Subcutaneous abdominal adipose tissue (tissue), 5 donors: ENCODE measurements at regions not wholly inside any gene's neighbourhood (a gene's known extent, or its start where the extent isn't known, plus 50 kb on each side); places are given as distances from the start of the nearest gene placed in this dataset.
"Not testable (repeated sequence)": the region's sequence is repeated elsewhere in the genome, so short reads cannot be mapped to it uniquely, and the experiment has no call there.

Experiments used
- H3K27ac ChIP-seq: one replicate; pipeline ENCODE4 v1.7.0; 2013; ENCODE audit warnings: low read depth, mild to moderate bottlenecking, inconsistent platforms, low read length, moderate library complexity
- H3K27me3 ChIP-seq, 5 donors: one replicate each; pipeline ENCODE4 v1.7.0; 2013; ENCODE audit warnings: low read length in 5 of 5, inconsistent platforms in 1 of 5; ENCODE audit not compliant: control insufficient read depth in 5 of 5, insufficient read depth in 4 of 5
- H3K36me3 ChIP-seq, 5 donors: one replicate each; pipeline ENCODE4 v1.7.0; 2013; ENCODE audit warnings: low read length in 5 of 5; ENCODE audit not compliant: control insufficient read depth in 5 of 5, insufficient read depth in 5 of 5
- H3K4me1 ChIP-seq, 5 donors: one replicate each; pipeline ENCODE4 v1.7.0; 2013; ENCODE audit warnings: low read length in 5 of 5, mild to moderate bottlenecking in 3 of 5, moderate library complexity in 1 of 5; ENCODE audit not compliant: control insufficient read depth in 5 of 5, insufficient read depth in 5 of 5
- H3K4me3 ChIP-seq, 5 donors: one replicate each; pipeline ENCODE4 v1.7.0; 2013; ENCODE audit warnings: low read length in 5 of 5, low read depth in 1 of 5
- H3K9ac ChIP-seq, 5 donors: one replicate each; pipeline ENCODE4 v1.7.0; 2013; ENCODE audit warnings: low read length in 5 of 5, mild to moderate bottlenecking in 4 of 5, moderate library complexity in 3 of 5
- H3K9me3 ChIP-seq, 5 donors: one replicate each; pipeline ENCODE4 v1.7.0; 2013; ENCODE audit warnings: low read length in 5 of 5; ENCODE audit not compliant: control insufficient read depth in 5 of 5
- donor health status: healthy.
- donor health status: healthy.
- donor health status: healthy.
- donor health status: healthy.
- donor health status: healthy.

DNA sequence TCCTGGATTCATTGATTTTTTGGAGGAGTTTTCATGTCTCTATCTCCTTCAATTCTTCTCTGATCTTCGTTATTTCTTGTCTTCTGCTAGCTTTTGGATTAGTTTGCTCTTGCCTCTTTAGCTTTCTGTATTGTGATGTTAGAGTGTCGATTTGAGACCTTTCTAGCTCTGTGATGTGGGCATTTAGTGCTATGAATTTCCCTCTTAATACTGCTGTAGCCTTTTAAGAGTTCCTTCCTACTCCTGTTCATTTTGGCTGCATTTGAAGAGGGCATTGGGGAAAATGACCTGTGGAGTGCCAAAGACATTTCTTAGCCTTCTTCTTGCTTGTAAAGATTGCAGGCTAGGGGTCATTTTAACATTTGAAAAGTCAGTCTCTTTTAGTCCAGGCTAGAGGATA lies 463.8 kb upstream of the GCFC2 start:
- peaks cover 2 to 19% (median 9%) of the 10 kb centered on the region in 5 donors for H3K9me3 ChIP-seq
- H3K36me3 ChIP-seq: no peaks in the 10 kb centered on the region
- no peaks in the 10 kb centered on the region for H3K4me1 ChIP-seq
- no peak overlapping the region for H3K27ac ChIP-seq
- no peak overlapping the region for H3K9ac ChIP-seq
- H3K4me3 ChIP-seq: no peak overlapping the region
- no peaks in the 10 kb centered on the region for H3K27me3 ChIP-seq

DNA sequence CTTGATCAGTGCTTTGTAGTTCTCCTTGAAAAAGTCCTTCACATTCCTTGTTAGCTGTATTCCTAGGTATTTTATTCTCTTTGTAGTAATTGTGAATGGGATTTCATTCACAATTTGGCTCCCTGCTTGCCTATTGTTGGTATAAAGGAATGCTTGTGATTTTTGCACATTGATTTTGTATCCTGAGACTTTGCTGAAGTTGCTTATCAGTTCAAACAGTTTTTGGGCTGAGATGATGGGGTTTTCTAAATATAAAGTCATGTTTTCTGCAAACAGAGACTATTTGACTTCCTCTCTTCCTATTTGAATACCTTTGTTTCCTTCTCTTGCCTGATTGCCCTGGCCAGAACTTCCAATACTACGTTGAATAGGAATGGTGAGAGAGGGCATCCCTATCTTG lies 462.5 kb upstream of the GCFC2 start:
- not testable (repeated sequence) for H3K36me3 ChIP-seq, H3K4me3 ChIP-seq, H3K27ac ChIP-seq, H3K27me3 ChIP-seq, H3K9ac ChIP-seq, H3K4me1 ChIP-seq
- peaks cover 2 to 17% (median 8%) of the 10 kb centered on the region in 5 donors for H3K9me3 ChIP-seq

DNA sequence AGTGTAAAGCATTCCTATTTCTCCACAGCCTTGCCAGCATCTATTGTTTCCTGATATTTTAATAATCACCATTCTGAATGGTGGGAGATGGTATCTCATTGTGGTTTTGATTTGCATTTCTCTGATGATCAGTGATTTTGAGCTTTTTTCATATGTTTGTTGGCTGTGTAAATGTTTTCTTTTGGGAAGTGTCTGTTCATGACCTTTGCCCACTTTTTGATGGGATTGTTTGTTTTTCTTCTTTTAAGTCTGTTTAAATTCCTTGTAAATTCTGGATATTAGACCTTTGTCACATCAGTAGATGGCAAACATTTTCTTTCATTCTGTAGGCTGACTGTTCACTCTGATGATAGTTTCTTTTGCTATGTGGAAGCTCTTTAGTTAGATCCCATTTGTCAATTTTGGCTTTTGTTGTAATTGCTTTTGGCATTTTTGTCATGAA lies 461.5 kb upstream of the GCFC2 start:
- not testable (repeated sequence) for H3K36me3 ChIP-seq, H3K27ac ChIP-seq, H3K4me3 ChIP-seq, H3K27me3 ChIP-seq, H3K9ac ChIP-seq, H3K4me1 ChIP-seq
- peaks cover 2 to 15% (median 8%) of the 10 kb centered on the region in 5 donors for H3K9me3 ChIP-seq

DNA sequence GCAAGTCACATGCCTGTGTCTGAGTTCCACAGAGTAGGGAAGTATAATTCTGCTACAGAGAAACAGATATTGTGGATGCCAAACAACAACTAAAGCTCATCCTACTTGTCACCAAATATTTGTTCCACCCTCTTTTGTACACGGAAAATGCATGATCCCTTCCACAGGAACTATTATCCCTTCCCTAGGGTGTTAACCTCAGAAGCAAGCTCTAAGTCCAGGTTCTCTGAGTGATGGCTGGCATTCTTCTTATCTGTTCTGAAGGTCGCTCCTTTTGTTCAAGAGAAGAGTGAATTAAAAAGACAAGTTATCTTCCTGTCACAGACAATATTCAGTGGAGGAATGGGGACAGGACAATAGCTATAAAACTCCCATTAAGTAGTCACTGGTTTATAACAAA lies 460.1 kb upstream of the GCFC2 start:
- no peak overlapping the region for H3K27ac ChIP-seq
- H3K4me3 ChIP-seq: no peak overlapping the region
- peaks cover 2 to 8% (median 7%) of the 10 kb centered on the region in 5 donors for H3K9me3 ChIP-seq
- no peak overlapping the region for H3K9ac ChIP-seq
- no peaks in the 10 kb centered on the region for H3K27me3 ChIP-seq
- H3K4me1 ChIP-seq: no peaks in the 10 kb centered on the region
- no peaks in the 10 kb centered on the region for H3K36me3 ChIP-seq

DNA sequence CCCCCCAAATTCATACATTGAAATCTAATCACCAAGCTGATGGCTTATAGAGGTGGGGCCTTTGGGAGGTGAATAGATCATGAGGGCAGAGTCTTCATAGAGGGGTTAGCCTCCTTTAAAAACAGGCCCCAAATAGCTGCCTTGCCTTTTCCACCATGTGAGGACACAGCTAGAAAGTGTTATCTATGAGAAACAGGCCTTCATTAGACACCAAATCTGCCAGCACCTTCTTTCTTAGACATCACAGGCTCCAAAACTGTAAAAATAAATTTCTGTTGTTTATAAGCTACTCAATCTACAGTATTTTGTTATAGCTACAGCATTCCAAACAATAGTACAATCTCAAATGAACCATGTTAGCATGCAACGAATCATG lies 459.3 kb upstream of the GCFC2 start:
- Histone ChIP-seq H3K36me3 (no peaks in the 10 kb centered on the region), H3K27ac (no peak overlapping the region), H3K4me3 (no peak overlapping the region), H3K4me1 (no peaks in the 10 kb centered on the region), H3K27me3 (no peaks in the 10 kb centered on the region), H3K9me3 (peaks cover 0 to 5% (median 3%) of the 10 kb centered on the region in 5 donors), H3K9ac (no peak overlapping the region)

DNA sequence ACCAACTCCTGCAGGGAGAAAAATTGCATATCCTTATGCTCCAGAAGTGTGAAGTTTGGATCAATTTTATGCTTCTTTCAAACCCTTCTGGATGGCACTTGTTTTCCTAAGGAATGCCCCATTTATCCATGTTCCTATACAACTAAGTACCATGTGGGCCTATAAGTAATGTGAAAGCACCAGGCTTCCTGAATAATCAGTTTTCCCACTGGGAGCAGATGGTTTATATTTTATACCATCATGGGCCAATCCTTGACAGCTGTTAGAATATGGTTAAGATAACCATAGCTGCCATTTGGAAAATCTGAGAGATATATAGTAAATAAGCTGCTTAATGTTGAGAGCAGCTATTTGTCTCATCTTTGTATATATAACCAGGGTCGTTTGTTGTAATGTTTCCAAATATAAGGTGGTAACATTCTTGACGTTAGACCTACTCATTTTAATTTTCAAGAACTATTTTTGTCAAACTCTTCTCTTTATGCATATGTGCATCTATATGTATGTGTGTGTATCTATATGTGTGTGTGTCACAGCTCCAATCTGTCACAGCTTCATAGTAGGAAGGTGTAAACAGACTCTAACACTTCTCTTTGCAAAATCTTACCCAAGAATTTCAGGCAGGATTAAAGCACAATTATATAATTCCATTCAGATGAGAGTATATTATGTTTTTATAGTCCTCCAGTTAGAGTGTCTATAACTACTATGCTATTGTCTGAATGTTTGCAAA lies 458.7 kb upstream of the GCFC2 start:
- no peaks in the 10 kb centered on the region for H3K36me3 ChIP-seq
- H3K9me3 ChIP-seq: peaks cover 0 to 2% (median 0%) of the 10 kb centered on the region in 5 donors
- no peaks in the 10 kb centered on the region for H3K4me1 ChIP-seq
- no peak overlapping the region for H3K27ac ChIP-seq
- no peaks in the 10 kb centered on the region for H3K27me3 ChIP-seq
- no peak overlapping the region for H3K4me3 ChIP-seq
- H3K9ac ChIP-seq: no peak overlapping the region

DNA sequence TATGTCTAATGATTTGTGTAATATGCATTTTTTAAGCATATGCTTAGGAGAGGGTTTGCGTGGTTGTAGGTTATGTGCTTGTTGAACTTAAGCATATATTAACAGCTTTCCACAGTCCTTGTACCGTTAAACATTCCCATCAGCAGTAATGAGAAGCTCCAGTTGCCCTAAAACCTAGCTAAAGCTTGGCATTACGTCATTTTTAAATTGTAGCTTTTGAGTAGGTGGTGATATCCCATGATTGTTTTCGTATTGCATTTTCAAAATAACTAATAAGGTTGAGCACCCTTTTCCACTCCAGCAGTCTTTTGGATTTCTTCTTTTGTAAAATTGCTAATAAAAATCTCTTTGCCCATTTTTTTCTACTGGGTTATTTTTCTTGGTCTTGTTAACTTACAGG lies 453.1 kb upstream of the GCFC2 start:
- Histone ChIP-seq H3K9ac (no peak overlapping the region), H3K27me3 (no peaks in the 10 kb centered on the region), H3K9me3 (no peaks in the 10 kb centered on the region), H3K36me3 (no peaks in the 10 kb centered on the region), H3K27ac (no peak overlapping the region), H3K4me3 (no peak overlapping the region), H3K4me1 (no peaks in the 10 kb centered on the region)

DNA sequence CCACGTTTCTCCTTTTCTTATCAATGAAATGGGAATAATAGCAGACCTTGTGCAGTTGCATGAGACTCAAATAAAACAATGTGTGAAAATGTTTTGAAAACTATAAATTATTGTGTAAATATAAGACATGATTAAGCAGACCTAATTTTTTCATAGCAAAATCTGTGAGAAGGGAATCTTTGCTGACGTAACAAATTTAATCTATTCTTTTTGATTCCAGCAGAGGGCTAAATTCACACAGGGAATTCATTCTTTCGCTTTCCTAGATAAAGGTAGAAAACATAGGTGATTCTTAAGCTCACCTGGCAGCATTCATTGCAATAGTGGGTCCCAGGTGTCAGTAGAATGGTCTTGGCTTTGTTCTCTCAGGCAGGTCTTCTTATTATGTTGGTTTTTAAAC lies 450.0 kb upstream of the GCFC2 start:
- H3K9me3 ChIP-seq: no peaks in the 10 kb centered on the region
- no peaks in the 10 kb centered on the region for H3K4me1 ChIP-seq
- no peaks in the 10 kb centered on the region for H3K36me3 ChIP-seq
- H3K27ac ChIP-seq: no peak overlapping the region
- no peak overlapping the region for H3K9ac ChIP-seq
- no peaks in the 10 kb centered on the region for H3K27me3 ChIP-seq
- H3K4me3 ChIP-seq: no peak overlapping the region

DNA sequence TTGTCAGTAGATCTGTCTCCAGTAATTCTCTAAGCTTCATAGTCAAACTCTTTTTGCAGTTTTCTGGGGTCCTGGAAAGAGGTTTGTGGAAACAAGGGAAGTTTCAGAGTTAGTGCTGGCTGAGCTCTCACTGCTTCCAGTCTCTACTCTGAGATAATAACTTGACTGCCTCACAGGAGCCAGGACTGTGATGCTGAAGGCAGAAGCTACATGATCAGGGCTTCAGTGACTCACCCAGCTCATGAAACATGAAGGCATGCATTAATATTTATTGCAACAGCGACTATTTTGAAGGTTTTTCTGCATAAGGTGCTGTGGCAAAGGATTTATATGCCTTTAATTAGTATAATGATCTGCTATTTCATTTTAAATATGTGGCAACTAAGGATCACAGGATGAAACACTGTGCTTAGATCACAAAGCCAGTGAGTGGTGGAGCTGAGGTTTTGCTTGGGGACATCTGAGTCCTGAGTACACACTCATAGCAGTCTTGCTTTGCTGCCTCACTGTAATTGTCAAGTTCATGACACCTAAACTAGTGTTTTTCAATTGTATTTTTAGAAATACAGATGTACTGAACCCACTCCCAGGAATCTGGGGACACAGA lies 448.4 kb upstream of the GCFC2 start:
- Histone ChIP-seq H3K27me3 (no peaks in the 10 kb centered on the region), H3K4me3 (no peak overlapping the region), H3K27ac (no peak overlapping the region), H3K36me3 (no peaks in the 10 kb centered on the region), H3K9me3 (no peaks in the 10 kb centered on the region), H3K9ac (no peak overlapping the region), H3K4me1 (no peaks in the 10 kb centered on the region)

DNA sequence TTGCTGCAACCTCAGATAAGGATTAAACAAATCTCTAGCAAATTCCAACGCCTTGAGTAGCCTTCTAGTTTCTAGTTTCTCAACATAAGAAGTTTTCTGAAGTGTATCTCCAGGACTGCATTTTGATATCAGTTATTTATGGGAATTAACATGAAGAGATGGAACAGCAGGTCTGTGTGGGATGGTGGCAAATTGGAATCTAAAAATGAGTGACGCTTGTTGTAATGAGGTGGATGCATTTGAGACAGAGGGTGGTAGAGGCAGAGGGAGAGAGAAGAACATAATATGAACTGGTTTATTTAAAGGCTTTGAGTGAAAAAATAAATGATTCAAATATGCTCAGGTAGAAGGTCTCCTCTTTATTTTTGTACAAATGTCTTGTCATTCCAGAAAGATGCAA lies 446.8 kb upstream of the GCFC2 start:
- Histone ChIP-seq H3K27me3 (no peaks in the 10 kb centered on the region), H3K36me3 (no peaks in the 10 kb centered on the region), H3K27ac (no peak overlapping the region), H3K4me1 (no peaks in the 10 kb centered on the region), H3K9me3 (no peaks in the 10 kb centered on the region), H3K9ac (no peak overlapping the region), H3K4me3 (no peak overlapping the region)
